ENCODE measurements at regions not wholly inside any gene's neighbourhood (a gene's known extent, or its start where the extent isn't known, plus 50 kb on each side); places are given as distances from the start of the nearest gene placed in this dataset.

DNA sequence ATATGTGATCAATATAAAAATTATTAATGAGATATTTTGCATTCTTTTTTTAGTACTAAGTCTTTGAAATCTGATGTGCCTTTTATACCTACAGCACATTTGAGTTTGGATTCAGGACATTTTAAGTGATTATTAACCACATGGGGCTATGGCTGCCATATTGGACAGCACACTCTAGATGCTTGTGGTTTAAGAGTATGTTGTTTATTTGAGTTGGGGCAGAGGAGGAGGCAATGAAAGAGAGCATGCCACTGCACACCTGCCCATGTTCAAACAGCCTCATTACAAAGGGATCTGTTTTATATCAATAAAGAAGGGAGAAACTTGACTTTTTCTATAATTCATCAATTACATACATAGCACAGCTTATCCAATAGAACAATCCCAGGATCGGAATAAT lies 99.4 kb upstream of the EDEM3 start:
- Histone ChIP-seq H2AFZ (ENCODE audit: low read length) (no peak overlapping the region), H2AK5ac (ENCODE audit: low read depth, low read length) (no peak overlapping the region), H4K91ac (replicated peaks; ENCODE audit: insufficient read length, low read length) (no peak overlapping the region), H3K18ac (ENCODE audit: extremely low read depth, low read length) (no peak overlapping the region), H2BK12ac (ENCODE audit: low read depth, low read length) (no peak overlapping the region), H2BK5ac (ENCODE audit: low read depth, low read length) (no peak overlapping the region), H2BK20ac (ENCODE audit: low read length) (no peak overlapping the region), H3K4ac (replicated peaks; ENCODE audit: insufficient read length, low read depth, low read length) (no peak overlapping the region), H3K79me2 (ENCODE audit: control insufficient read depth in 1 of 2, insufficient read depth in 2 of 2, low read length in 2 of 2) (no peaks in the 10 kb centered on the region), H3K27me3 (replicated peaks in 1 of 4; ENCODE audit: control insufficient read depth in 3 of 4, extremely low read depth in 1 of 4, insufficient read depth in 3 of 4, low read length in 3 of 4) (no peaks in the 10 kb centered on the region), H4K20me1 (replicated peaks in 1 of 2; ENCODE audit: control insufficient read depth in 1 of 2, insufficient read depth in 2 of 2, low read length in 2 of 2) (no peaks in the 10 kb centered on the region), H3K56ac (replicated peaks; ENCODE audit: insufficient read length, low read depth, low read length) (no peak overlapping the region), H2BK120ac (replicated peaks; ENCODE audit: low read depth, low read length) (no peak overlapping the region), H3K4me1 (replicated peaks in 1 of 4; ENCODE audit: control insufficient read depth in 3 of 4, insufficient read depth in 4 of 4, low read length in 3 of 4) (peaks cover 0 to 4% (median 0%) of the 10 kb centered on the region in 4 experiments; a peak in 1 of 7 replicates), H3K4me3 (ENCODE audit: extremely low read depth in 1 of 4, insufficient read depth in 2 of 4, low read depth in 3 of 4, low read length in 4 of 4) (no peak overlapping the region), H3K14ac (ENCODE audit: insufficient read length) (no peak overlapping the region), H3K79me1 (ENCODE audit: low read depth, low read length) (no peaks in the 10 kb centered on the region), H2BK15ac (ENCODE audit: low read length) (no peak overlapping the region), H3K4me2 (ENCODE audit: insufficient read depth in 1 of 2, low read depth in 2 of 2, low read length in 2 of 2) (no peak overlapping the region), H3K9ac (replicated peaks in 1 of 4; ENCODE audit: extremely low read depth in 1 of 4, low read depth in 3 of 4, low read length in 3 of 4) (no peak overlapping the region), H3K36me3 (ENCODE audit: control insufficient read depth in 2 of 4, insufficient read depth in 4 of 4, low read length in 3 of 4) (no peaks in the 10 kb centered on the region), H3K23me2 (ENCODE audit: low read depth, low read length) (peaks cover 2% of the 10 kb centered on the region; the same call in 1 of the 2 replicates), H3K9me3 (ENCODE audit: insufficient read depth in 2 of 2, low read depth in 1 of 2, low read length in 1 of 2) (no peaks in the 10 kb centered on the region), H3K27ac (ENCODE audit: low read depth, low read length) (no peak overlapping the region), H3K23ac (ENCODE audit: insufficient read length) (no peak overlapping the region), H4K5ac (ENCODE audit: insufficient read length, low read depth, low read length) (no peak overlapping the region), H4K8ac (ENCODE audit: extremely low read depth, insufficient read depth, low read length) (no peak overlapping the region)
- WGBS, 2 experiments (ENCODE audit: extremely low coverage in 1 of 2, insufficient coverage in 1 of 2, insufficient read length in 1 of 2, insufficient replicate concordance in 2 of 2, low coverage in 1 of 2, low lambda C conversion rate in 2 of 2, missing lambda C conversion rate in 1 of 2), result 86% methylated on average over 1 of the region's 1 CpG; no CpG with 5 or more reads in 1 of the 2 experiments
- TF ChIP-seq TBP (IDR thresholded peaks at IDR 0.05; ENCODE audit: low read depth, low read length) (no peak), JUND (IDR thresholded peaks at IDR 0.05; ENCODE audit: low read length) (no peak), CEBPB (IDR thresholded peaks at IDR 0.05; ENCODE audit: low read depth, low read length) (no peak), KDM1A (IDR thresholded peaks at IDR 0.05; ENCODE audit: borderline replicate concordance, low read length) (no peak), SP1 (IDR thresholded peaks at IDR 0.05; ENCODE audit: low read depth, low read length) (no peak), JUN (IDR thresholded peaks at IDR 0.05; ENCODE audit: low read depth, low read length) (no peak), SP4 (IDR thresholded peaks at IDR 0.05; ENCODE audit: low read length) (no peak), NRF1 (IDR thresholded peaks at IDR 0.05; ENCODE audit: low read depth, low read length) (no peak), BRCA1 (IDR thresholded peaks at IDR 0.05; ENCODE audit: low read depth, low read length) (no peak), TCF12 (IDR thresholded peaks at IDR 0.05; ENCODE audit: low read depth, low read length) (no peak), FOSL1 (IDR thresholded peaks at IDR 0.05; ENCODE audit: insufficient read depth, low read depth, low read length) (no peak), MAFK (IDR thresholded peaks at IDR 0.05; ENCODE audit: low read depth, low read length) (no peak)
- ChIA-PET POLR2A (ENCODE audit: partially characterized antibody) (interaction anchor here (1.4 kb wide), 1 partner anchor 10 kb away, joined by 4 read pairs; no protein-coding TSS in a partner anchor), CTCF (ENCODE audit: partially characterized antibody) (no interaction called here)
- DNase-seq (ENCODE audit: low read depth in 1 of 2, low spot score in 2 of 2), result no peak
- no peak for FAIRE-seq
